Activated CD4-positive, alpha-beta T cell treated with anti-CD3 and anti-CD28 coated beads for 48 hours (primary cell): ENCODE measurements at regions not wholly inside any gene's neighbourhood (a gene's known extent, or its start where the extent isn't known, plus 50 kb on each side); places are given as distances from the start of the nearest gene placed in this dataset.

Experiments used
- DNase-seq: peaks from one replicate; pipeline ENCODE4 v3.0.0-alpha.2; 2020

DNA sequence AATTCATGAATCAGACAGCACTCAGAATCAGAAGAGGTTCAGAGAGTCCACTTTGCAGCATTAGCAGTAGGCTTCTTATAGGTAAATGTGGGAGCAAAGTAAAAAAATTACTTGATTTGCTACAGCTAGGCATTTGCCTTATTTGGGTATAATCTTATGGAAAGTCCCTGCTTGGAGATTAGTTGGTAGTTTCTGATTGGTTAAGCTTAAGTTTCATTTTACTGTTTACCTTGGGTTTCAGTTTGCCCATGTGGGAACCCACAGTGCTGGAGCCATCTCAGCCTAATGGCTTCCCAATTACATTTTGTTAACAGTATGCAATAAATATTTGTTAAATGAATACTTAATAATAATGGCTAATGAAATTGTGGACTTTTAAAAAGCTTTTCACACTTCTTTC is 311.0 kb upstream of the FLRT2 start:
- DNase-seq = no peak

- DNase-seq = no peak
Measured at GRCh38 chr14:85221832-85222231, 308.1 kb upstream of the FLRT2 start.

GRCh38 chr14:85222341-85222740 is 307.6 kb upstream of the FLRT2 start:
- DNase-seq = no peak

DNA sequence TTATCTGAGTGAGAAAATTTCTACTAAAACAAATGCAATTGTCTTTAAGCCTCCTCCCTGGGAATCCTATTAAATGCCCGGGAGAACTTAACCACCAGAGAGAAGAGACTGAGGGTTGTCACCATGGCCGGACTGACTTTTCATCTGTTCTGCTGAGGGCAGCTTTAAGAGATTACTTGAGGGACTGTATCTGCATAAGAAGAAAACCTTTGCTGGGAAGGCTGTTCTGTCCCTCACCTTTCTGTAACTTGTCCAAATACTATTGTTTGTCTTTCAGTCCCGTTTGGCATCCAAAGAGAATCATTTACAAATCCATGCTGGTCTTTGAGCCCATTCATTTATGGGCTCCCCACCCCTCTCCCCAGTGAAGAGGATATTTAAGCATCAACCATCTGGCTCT is 306.3 kb upstream of the FLRT2 start:
- DNase-seq = no peak

- no peak for DNase-seq
Measured at GRCh38 chr14:85224241-85224640, 305.7 kb upstream of the FLRT2 start.

- no peak for DNase-seq
Measured at GRCh38 chr14:85233756-85234155, 296.2 kb upstream of the FLRT2 start.

GRCh38 chr14:85234156-85235025 is 295.6 kb upstream of the FLRT2 start:
- DNase-seq = no peak

GRCh38 chr14:85235868-85236267 is 294.1 kb upstream of the FLRT2 start:
- no peak for DNase-seq

- no peak for DNase-seq
Measured at GRCh38 chr14:85236296-85236695, 293.6 kb upstream of the FLRT2 start.

DNA sequence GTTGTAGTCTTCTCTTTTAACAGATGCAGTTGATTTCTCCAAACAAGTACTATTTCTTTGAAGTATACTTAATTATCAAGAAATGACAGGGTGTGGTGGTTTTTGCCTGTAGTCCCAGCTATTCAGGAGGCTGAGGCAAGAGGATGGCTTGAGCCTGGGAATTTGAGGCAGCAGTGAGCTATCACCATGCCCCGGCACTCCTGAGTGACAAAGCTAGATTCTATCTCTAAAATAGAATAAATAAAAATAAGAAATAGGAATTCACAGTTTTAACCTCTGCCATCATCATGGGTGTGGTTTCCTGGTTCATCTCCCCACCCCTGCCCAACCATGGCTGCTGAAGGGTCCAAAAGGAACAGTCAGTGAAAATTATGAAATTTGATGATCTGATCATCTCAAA is 290.2 kb upstream of the FLRT2 start:
- no peak for DNase-seq

DNA sequence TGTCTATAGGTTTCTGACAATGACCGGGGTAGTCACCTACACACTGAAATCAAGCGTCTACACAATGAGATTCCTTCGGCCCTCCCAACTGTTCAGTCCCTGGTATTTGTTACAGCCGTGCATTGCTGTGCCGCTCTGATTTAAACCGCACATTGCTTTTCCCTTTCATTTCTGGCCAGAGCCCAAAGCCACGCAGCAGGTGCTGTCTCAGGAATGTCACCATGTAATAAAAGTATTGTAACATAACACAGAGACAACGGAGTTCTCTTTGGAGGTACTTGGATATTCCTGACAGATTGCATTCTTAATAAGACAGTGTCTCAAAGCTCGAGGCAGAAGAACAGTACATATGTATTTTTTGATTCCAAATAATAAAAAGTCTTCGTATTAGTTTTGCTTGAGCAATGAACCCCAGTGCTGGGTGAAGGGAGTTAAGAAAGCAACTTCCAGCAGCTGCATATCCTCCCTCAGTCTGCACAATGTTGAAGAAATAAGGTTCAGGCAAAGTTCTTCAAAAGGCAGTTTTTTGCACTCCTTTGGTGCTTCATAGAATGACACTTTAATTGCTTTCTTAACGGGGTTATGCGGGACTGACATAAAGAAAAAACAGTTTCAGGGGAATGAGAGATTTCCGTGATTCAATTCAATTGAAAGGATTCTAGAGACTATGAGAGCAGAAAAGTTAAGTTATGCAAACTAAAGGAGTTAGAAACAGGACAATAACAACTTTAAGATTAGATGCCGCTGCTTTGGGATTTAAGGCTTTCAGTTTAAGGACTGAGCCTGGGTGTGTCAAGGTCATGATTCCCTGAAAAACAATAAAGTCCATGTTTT is 288.7 kb upstream of the FLRT2 start:
- no peak for DNase-seq

DNA sequence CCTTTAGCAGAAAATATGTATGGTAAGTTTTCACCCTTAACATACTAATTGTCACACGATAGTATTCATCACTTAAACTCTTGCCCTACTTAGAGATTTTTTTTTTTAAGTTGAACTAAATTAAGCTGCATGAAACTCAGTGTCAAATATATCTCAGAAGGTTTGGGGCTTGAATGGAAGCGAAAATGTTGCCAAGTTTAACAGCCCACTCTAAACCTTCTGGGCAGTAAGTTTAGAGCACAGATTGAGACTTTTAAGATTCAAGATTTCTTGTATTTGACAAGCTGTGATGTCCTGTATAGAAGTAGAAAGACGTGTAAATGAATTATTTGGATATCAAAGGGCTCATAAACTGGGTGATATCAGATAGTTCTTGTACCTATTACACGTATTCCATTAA is 287.3 kb upstream of the FLRT2 start:
- no peak for DNase-seq

DNA sequence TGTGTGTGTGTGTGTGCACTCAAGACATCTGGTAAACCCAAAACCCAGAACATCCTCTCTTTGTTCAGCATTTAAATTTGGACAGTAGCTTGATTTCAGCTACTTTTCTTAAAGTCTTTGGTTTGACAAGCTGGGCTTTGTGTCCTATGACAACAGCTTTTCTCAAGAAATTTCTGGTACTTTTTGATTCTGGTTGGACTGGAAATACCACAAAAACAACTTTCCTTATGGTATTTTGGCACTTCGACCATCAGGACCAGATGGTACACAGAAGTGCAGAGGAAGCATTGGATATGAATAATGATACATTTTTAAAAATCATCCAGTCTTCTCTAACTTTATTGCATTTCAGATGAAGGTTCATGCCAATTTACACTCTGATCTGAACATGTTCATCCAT is 286.6 kb upstream of the FLRT2 start:
- DNase-seq = no peak

- DNase-seq = no peak
Measured at GRCh38 chr14:85247071-85247470, 282.9 kb upstream of the FLRT2 start.

DNA sequence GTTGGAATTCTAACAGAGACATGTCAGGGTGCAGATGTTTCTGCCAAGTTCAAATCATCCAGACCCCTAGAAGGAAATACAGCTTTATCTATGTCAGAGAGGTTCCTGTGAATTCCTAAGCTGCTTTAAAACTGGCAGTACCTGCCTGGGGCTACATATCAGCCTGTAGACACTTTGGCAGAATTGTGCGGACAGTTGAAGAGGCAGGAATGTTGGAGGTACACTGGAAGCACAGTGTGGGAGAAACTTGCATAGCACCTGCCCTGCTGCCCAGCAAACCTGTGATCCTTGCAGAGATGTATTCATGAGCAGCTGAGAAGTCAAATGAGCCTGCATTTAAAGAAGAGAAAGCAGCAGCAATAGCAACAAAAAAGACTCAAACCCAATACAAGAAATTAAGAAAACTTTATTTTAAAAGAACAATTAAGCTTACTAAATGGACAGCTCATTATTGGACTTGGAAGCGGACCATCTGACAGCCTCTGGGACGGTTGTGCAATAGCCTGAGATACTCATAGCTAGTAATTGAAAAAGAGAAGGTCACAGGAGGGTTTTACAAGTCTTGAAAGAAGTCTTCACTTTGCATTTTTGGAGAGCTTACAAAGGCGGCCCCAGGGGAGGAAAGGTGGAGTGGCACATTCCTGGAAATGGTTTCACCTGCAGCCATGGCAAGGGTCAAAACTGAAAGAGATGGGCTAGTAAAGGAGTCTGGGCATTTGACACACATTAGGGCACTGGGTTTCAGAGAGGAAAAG is 280.9 kb upstream of the FLRT2 start:
- DNase-seq = no peak

GRCh38 chr14:85250414-85251189 is 279.3 kb upstream of the FLRT2 start:
- DNase-seq = no peak

GRCh38 chr14:85252011-85252410 is 277.9 kb upstream of the FLRT2 start:
- no peak for DNase-seq

GRCh38 chr14:85254711-85255110 is 275.2 kb upstream of the FLRT2 start:
- no peak for DNase-seq

- DNase-seq = no peak
Measured at GRCh38 chr14:85257287-85257686, 272.7 kb upstream of the FLRT2 start.

- no peak for DNase-seq
Measured at GRCh38 chr14:85263916-85264675, 265.8 kb upstream of the FLRT2 start.

GRCh38 chr14:85273099-85273677 is 256.8 kb upstream of the FLRT2 start:
- DNase-seq = no peak
